GM12875 (cell line): ENCODE measurements at regions not wholly inside any gene's neighbourhood (a gene's known extent, or its start where the extent isn't known, plus 50 kb on each side); places are given as distances from the start of the nearest gene placed in this dataset.
"Not testable (repeated sequence)": the region's sequence is repeated elsewhere in the genome, so short reads cannot be mapped to it uniquely, and the experiment has no call there.

Experiments used
- H3K4me3 ChIP-seq: one replicate; pipeline ENCODE4 v1.5.1; 2011; ENCODE audit warnings: low read depth, low read length, control low read depth
- TF ChIP-seq, protein P1 (sequence below): IDR thresholded peaks from 2 replicates; pipeline ENCODE4 v1.5.1; 2011; ENCODE audit warnings: low read depth, mild to moderate bottlenecking, control low read depth, inconsistent platforms, low read length, moderate library complexity, borderline replicate concordance; ENCODE audit not compliant: insufficient read depth

DNA sequence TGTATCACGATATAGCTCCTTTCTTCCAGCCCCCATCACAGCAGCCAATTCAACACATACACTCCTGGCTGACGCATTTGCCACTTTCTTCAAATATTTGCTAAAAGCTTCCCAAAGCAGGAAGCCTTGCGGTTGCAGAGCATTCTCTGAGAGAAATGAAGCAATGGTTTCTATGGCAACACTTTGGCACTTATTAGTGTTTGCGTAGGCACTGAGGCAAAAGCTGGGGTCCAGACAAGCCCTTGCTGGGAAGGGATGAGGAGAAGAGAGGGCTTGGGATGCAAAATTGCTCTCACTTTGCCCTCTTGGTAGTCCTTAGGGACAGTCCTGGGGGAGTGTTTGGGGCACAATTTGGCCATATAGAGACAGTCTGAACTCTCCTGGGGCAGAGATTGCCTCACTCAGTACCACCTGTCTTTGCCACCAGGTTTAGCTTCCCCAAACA is 55.0 kb upstream of the PAK3 start:
- TF ChIP-seq, protein P1, sequence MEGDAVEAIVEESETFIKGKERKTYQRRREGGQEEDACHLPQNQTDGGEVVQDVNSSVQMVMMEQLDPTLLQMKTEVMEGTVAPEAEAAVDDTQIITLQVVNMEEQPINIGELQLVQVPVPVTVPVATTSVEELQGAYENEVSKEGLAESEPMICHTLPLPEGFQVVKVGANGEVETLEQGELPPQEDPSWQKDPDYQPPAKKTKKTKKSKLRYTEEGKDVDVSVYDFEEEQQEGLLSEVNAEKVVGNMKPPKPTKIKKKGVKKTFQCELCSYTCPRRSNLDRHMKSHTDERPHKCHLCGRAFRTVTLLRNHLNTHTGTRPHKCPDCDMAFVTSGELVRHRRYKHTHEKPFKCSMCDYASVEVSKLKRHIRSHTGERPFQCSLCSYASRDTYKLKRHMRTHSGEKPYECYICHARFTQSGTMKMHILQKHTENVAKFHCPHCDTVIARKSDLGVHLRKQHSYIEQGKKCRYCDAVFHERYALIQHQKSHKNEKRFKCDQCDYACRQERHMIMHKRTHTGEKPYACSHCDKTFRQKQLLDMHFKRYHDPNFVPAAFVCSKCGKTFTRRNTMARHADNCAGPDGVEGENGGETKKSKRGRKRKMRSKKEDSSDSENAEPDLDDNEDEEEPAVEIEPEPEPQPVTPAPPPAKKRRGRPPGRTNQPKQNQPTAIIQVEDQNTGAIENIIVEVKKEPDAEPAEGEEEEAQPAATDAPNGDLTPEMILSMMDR = no peak
- H3K4me3 ChIP-seq = no peak overlapping the region

DNA sequence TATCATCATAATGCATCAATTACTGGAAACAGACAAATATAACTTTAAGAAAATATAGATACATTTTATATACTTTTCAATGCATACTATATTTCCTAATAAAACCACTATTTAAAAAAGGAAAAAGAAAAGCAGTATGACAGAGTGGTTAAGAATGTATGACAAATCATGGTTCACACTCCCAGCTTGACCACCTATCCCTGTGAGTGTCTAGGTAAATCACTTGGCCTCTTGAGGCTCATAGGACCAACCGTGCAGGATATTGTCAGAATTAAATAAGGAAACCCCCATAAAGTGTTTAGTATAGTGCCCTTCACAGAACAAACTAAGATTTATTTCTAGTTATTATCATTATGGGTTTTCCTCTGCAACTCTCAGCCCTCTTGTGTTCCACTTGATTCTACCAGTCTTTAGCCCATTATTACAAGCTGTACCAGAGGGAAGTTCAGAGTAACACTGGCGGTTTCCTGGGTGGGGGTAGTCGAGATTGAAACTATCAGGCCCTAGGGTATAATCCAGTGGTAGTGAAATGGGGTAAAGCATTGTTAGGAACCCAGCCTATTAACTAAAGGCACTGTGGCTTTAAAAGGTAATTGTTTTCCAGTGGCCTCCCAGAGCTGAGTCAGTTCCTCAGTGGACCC is 55.5 kb upstream of the PAK3 start:
- H3K4me3 ChIP-seq = no peak overlapping the region

DNA sequence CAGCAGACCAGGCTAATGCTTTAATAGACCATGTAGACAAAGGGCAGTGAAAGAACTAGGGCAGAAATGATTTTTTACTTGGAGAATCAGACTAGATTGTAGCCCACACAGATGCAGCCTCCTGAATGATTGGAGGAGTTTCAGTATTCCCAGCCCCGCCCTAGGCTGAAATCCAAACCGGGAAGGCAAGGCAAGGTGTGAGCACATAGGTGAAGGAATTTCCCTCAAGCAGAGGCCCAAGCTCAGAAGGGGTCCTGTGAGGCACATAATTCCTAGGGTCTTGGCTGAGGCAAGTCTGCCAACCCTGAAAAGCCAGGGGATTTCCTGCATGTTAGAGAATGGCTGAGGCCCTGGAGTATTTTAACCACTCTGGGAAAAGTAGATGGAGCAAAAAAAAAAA is 56.4 kb upstream of the PAK3 start:
- TF ChIP-seq, protein P1 = no peak
- no peak overlapping the region for H3K4me3 ChIP-seq

More for the DNA sequence above, 55.5 kb upstream of the PAK3 start:
- TF ChIP-seq, protein P1 = no peak

DNA sequence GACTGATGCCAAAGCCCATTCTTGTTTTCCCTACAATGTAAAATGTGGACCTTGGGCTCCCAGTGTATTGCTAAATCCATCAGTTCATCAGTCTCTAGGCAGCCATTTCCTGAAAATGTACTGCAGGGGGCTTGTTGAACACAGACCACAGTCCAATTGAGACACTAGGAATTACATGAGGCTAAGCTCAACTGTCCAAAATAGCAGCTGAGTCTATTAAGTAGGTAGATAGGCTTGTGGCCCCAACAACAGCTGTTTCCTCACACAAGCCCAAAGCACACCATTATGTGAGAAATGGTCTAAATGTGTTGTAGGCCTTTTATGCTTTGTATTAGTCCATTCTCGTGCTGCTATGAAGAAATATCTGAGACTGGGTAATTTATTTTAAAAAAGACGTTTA is 60.0 kb upstream of the PAK3 start:
- TF ChIP-seq, protein P1 = no peak
- H3K4me3 ChIP-seq = no peak overlapping the region

DNA sequence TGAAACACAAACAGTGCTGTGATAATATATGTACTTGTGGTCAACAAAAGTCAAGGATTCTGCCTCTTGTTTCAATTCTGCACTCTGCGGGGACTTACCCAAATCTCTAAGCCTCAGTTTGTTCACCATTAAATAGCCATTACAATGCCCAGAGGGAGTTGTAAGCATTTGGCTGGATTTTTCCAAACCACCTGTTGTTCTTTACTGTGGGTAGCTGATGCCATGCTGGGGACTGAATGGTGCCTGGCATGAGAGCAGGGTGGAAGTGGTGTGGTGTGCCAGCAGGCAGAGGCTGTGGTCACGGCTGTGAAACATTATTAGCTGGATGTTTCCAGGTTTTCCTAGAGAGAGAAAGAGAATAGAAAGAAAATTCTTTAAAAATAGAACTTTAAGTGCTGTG is 60.7 kb upstream of the PAK3 start:
- no peak overlapping the region for H3K4me3 ChIP-seq
- TF ChIP-seq, protein P1 = no peak

DNA sequence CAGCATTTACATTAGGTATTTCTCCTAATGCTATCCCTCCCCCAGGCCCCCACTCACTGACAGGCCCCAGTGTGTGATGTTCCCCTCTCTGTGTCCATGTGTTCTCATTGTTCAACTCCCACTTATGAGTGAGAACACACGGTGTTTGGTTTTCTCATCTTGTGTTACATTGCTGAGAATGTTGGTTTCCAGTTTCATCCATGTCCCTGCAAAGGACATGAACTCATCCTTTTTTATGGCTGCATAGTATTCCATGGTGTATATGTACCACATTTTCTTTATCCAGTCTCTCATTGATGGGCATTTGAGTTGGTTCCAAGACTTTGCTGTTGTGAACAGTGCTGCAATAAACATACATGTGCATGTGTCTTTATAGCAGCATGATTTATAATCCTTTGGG is 73.0 kb upstream of the PAK3 start:
- H3K4me3 ChIP-seq = not testable (repeated sequence)

DNA sequence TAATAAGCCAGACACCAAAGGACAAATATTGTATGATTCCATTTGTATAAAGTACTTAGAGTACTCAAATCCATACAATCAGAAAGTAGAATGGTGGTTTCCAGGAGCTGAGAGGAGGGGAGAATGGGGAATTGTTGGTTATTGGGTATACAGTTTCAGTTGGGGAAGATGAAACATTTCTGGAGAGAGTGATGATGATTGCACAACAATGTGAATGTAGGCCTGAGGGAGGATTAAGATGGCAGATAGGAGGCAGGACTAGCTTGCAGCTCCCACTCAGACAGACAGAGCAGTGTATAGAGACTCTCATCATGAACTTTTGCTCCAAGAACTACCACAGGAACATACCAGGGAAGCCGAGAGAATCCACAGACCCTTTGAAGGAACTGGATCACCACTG is 75.7 kb upstream of the PAK3 start:
- TF ChIP-seq, protein P1 = no peak
- no peak overlapping the region for H3K4me3 ChIP-seq
